Esophagus squamous epithelium (tissue), 5 donors: ENCODE measurements at regions not wholly inside any gene's neighbourhood (a gene's known extent, or its start where the extent isn't known, plus 50 kb on each side); places are given as distances from the start of the nearest gene placed in this dataset.
"Not testable (repeated sequence)": the region's sequence is repeated elsewhere in the genome, so short reads cannot be mapped to it uniquely, and the experiment has no call there.

Experiments used
- DNase-seq: peaks from one replicate; lab custom pipeline; 2025; lab: John Stamatoyannopoulos, UW
- H3K27ac ChIP-seq, 4 donors: fragments of 200-600 bp; sonication (generic); one replicate each; pipeline ENCODE4 v1.5.1; 2016 to 2019; ENCODE audit warnings: mild to moderate bottlenecking in 1 of 4
- H3K27me3 ChIP-seq, 4 donors: fragments of 200-600 bp; sonication (generic); 1 replicate in 3 of 4; 2 replicates in 1 of 4; pipeline versions ENCODE4 v1.5.1 to v1.6.0; 2017 to 2021; ENCODE audit warnings: antibody characterized with exemption in 1 of 4
- H3K36me3 ChIP-seq, 3 donors: fragments of 200-600 bp; sonication (generic); one replicate each; pipeline ENCODE4 v1.5.1; 2016 to 2019
- H3K4me1 ChIP-seq, 3 donors: fragments of 200-600 bp; sonication (generic); one replicate each; pipeline ENCODE4 v1.5.1; 2017 to 2019
- H3K4me3 ChIP-seq, 4 donors: fragments of 200-600 bp; sonication (generic); 1 replicate in 3 of 4; 2 replicates in 1 of 4; pipeline ENCODE4 v1.5.1; 2016 to 2019; ENCODE audit warnings: mild to moderate bottlenecking in 2 of 4, moderate library complexity in 1 of 4
- H3K9me3 ChIP-seq, 3 donors: fragments of 200-600 bp; sonication (generic); one replicate each; pipeline ENCODE4 v1.5.1; 2016 to 2019
- CTCF ChIP-seq, 6 experiments: fragments of 450-650 bp in 4 of 6; fragments of 200-600 bp in 2 of 6; sonication (generic) in 2 of 6; IDR thresholded peaks; one replicate each; pipeline ENCODE4 v1.5.1; 2016 to 2019; ENCODE audit warnings: antibody characterized with exemption in 6 of 6, mild to moderate bottlenecking in 4 of 6, moderate library complexity in 4 of 6
- POLR2A ChIP-seq, 4 donors: fragments of 450-650 bp; IDR thresholded peaks; one replicate each; pipeline ENCODE4 v1.6.1; 2017; ENCODE audit warnings: antibody characterized with exemption in 4 of 4, mild to moderate bottlenecking in 4 of 4, moderate library complexity in 3 of 4
- WGBS, 2 donors: methylation state at CpG; one replicate each; pipeline ENCODE4 v1.1.5; 2018; 5-methylcytosine and 5-hydroxymethylcytosine counted together
- intact Hi-C: fragments of 100-400 bp; cut with DNase I; formaldehyde crosslinking; loops from one replicate; pipeline ENCODE4 v1.15.0; 2022
- donor health status: DM: yes; HTN: yes; CAD: no.

GRCh38 chr5:77859306-77859705 lies 83.2 kb upstream of the TBCA start:
- TF ChIP-seq CTCF (IDR thresholded peaks at IDR 0.05) = no peak
- TF ChIP-seq POLR2A (IDR thresholded peaks at IDR 0.05) = no peak
- WGBS, 2 donors = 78 to 80% methylated on average over 1 of the region's 1 CpG

GRCh38 chr5:77858678-77859077 lies 82.5 kb upstream of the TBCA start:
- H3K4me1 ChIP-seq, H3K36me3 ChIP-seq, H3K9me3 ChIP-seq, H3K4me3 ChIP-seq, intact Hi-C loops, H3K27ac ChIP-seq, DNase-seq: not testable (repeated sequence)
- peaks cover 0 to 26% (median 0%) of the 10 kb centered on the region in 4 donors for H3K27me3 ChIP-seq
- WGBS, 2 donors = 89 to 97% methylated on average over 8 to 9 of the region's 9 CpGs

More at GRCh38 chr5:77859306-77859705, 83.2 kb upstream of the TBCA start:
- Histone ChIP-seq H3K4me3 (no peak overlapping the region), H3K27me3 (peaks cover 0 to 19% (median 0%) of the 10 kb centered on the region in 4 donors), H3K4me1 (no peaks in the 10 kb centered on the region), H3K9me3 (no peaks in the 10 kb centered on the region), H3K27ac (no peak overlapping the region), H3K36me3 (no peaks in the 10 kb centered on the region)
- DNase-seq = no peak
- intact Hi-C loops = no loop called here

GRCh38 chr5:77855369-77855768 lies 79.2 kb upstream of the TBCA start:
- no peaks in the 10 kb centered on the region for H3K9me3 ChIP-seq
- TF ChIP-seq CTCF (IDR thresholded peaks at IDR 0.05) = no peak
- TF ChIP-seq POLR2A (IDR thresholded peaks at IDR 0.05) = no peak
- intact Hi-C loops = no loop called here
- H3K27me3 ChIP-seq = peaks cover 0 to 59% (median 0%) of the 10 kb centered on the region in 4 donors
- H3K4me3 ChIP-seq = no peak overlapping the region
- peaks cover 0 to 24% (median 8%) of the 10 kb centered on the region in 3 donors for H3K4me1 ChIP-seq
- WGBS, 2 donors = 65 to 67% methylated on average over 3 of the region's 3 CpGs
- H3K27ac ChIP-seq = no peak overlapping the region
- no peaks in the 10 kb centered on the region for H3K36me3 ChIP-seq
- no peak for DNase-seq

GRCh38 chr5:77853353-77853907 lies 77.3 kb upstream of the TBCA start:
- H3K27me3 ChIP-seq = peaks cover 0 to 59% (median 0%) of the 10 kb centered on the region in 4 donors
- peaks cover 0 to 24% (median 8%) of the 10 kb centered on the region in 3 donors for H3K4me1 ChIP-seq
- no peaks in the 10 kb centered on the region for H3K9me3 ChIP-seq
- no peak for DNase-seq
- H3K4me3 ChIP-seq = no peak overlapping the region
- intact Hi-C loops = no loop called here
- 32 to 44% methylated on average over 2 of the region's 2 CpGs for WGBS, 2 donors
- H3K27ac ChIP-seq = no peak overlapping the region
- TF ChIP-seq POLR2A (IDR thresholded peaks at IDR 0.05) = no peak
- no peak for TF ChIP-seq CTCF (IDR thresholded peaks at IDR 0.05)
- no peaks in the 10 kb centered on the region for H3K36me3 ChIP-seq

- Histone ChIP-seq H3K4me1 (peaks cover 0 to 24% (median 8%) of the 10 kb centered on the region in 3 donors), H3K27me3 (peaks cover 0 to 59% (median 0%) of the 10 kb centered on the region in 4 donors), H3K36me3 (no peaks in the 10 kb centered on the region), H3K27ac (peak overlapping the region in 2 of 4 donors; percentile 1 to 8), H3K9me3 (no peaks in the 10 kb centered on the region), H3K4me3 (peak overlapping the region; percentile 31 to 70 (median 54))
- no peak for DNase-seq
- intact Hi-C loops = no loop called here
- 2 to 5% methylated on average over 26 of the region's 28 CpGs for WGBS, 2 donors
- TF ChIP-seq CTCF (IDR thresholded peaks at IDR 0.05) (no peak), POLR2A (IDR thresholded peaks at IDR 0.05) (no peak)
Observed at GRCh38 chr5:77852514-77853352, 76.6 kb upstream of the TBCA start.
